HT1080 (cell line): ENCODE measurements at regions not wholly inside any gene's neighbourhood (a gene's known extent, or its start where the extent isn't known, plus 50 kb on each side); places are given as distances from the start of the nearest gene placed in this dataset.

Experiments
- DNase-seq: peaks from one replicate; pipeline ENCODE4 v3.0.0-alpha.2; 2015; ENCODE audit warnings: low read depth

DNA sequence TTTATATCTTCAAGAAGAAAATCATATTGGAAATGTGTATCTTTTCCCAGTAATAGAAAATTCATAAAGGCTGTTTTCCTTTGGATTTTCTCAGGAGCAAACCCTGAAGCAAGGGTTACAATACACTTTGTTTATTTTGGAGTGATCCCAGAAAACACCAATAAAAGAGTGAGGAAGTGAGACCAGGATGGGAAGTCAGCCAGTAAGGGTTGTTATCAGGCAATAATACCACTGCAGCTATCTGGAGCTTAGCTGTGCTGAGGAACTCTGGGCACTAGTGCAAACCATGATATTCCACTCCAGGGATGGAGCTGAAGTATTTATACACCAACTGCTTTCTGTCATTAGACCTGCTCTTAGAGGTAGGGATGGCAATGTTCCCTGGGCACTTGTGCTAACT, 1002.3 kb downstream of the FLRT2 start:
- DNase-seq = peak; percentile 35

DNA sequence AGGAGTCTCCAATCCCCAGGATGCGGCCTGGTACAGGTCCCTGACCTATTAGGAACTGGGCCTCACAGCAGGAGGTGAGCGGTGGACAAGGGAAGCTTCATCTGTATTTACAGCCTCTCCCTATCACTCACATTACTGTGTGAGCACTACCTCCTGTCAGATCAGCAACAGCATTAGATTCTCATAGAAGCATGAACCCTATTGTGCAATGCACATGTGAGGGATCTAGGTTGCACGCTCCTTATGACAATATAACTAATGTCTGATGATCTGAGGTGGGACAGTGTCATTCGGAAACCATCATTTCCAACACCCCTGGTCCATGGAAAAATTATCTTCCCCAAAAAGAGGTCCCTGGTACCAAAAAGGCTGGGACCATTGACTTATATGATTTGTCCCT, 1000.5 kb downstream of the FLRT2 start:
- no peak for DNase-seq

DNA sequence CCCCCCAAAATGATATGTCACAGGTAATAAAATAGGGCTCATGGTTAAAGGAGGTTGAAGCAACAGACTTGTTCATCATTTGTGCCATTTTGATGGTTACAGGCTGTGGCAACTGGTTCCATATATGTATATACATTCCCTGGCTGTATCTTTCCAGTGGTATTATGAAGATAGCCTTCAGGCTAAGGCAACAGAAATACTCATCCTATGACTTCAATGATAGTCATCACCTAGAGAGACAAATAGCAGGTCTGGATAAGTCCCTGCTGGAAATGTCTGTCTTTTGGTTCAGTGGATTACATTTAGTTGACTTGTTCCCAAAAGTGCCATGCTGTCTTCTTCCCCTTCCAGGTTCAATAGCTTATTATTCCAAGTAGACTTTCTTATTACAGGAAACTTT, 997.4 kb downstream of the FLRT2 start:
- no peak for DNase-seq

DNA sequence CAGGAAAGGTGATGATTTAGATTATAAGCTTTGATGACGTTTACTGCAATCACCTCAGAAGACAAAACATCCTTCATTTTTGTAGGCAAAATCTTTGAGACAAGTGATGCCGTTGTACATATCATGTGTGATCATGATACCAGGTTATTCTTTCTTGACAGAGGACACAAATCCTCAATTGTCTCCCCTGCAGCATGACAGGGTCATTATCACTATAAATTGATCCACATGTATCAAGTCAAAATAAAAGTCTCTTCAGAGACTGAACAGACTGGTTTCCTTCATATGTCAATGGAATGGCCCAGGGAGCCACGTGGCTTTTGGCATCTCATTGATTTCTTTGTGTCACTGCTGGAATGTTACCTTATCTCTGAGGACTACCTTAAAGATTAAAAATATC, 995.7 kb downstream of the FLRT2 start:
- DNase-seq = no peak

DNA sequence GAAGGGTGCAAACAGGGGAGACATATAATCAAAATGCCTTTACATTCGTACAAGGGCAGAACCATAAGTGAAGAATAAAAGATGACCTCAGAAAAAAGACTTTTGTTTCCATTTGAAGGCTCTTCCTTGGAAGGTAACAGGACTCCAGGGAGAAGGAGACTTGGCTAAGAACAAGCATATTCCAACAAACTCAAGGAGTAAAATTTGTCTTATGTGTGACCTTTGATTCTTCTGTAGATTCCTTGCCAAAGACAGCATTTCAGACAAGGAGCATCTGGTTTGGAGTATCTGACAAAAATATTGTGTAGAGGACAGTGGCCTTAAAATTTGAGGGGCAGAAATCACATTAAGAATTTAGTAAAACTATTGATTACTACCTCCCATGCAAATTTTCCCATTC, 991.9 kb downstream of the FLRT2 start:
- no peak for DNase-seq

DNA sequence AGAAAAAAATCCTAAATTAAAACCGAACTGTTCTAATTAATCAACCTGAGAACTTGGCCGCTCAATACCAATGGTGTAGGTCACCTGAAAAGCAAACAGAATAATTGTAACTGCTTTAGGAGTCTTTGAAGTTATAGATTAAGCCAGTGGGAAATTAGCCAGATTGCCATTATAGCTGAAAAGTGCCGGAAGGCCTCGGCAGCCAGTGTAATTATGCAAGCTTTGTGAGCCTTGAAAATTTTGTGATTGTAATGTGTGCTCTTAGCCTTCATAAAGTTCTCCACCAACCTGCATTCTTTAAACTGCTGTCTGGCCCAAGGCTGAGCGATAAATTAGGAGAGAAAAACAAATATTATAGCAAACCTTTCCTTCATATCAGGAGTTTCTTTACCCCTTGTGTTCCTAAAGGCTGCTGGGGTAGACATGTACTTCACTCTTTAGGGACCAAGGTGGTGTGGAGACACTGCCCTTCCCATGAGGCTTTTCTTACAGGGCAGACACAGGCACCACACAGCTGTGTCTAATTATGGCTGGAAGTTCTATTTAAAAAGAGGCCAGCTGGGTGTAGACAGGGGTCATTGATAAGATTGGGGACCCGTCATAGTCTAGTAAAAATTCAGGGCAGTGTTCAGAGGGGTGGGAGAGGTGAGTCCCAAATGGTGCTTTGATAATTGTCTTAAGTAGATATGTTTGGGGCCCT, 991.2 kb downstream of the FLRT2 start:
- DNase-seq = no peak

DNA sequence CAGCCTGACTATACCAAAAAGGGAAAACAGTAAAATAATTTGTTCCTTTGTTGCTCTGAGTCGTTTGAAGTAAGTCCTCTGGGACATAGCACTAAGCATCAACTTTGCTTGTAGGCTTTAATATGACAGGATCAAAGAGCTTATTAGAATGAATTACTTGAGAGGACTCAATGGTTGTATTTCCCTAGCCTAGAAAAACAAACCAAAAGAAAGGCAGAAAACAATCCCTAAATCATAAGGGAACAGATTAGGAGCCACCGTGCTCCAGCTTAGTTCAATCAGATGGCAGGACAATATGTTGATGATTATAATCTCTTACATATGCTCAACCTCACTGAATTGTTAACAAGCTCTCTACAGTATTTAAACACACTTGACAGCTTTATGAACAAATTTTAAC, 988.4 kb downstream of the FLRT2 start:
- DNase-seq = no peak

DNA sequence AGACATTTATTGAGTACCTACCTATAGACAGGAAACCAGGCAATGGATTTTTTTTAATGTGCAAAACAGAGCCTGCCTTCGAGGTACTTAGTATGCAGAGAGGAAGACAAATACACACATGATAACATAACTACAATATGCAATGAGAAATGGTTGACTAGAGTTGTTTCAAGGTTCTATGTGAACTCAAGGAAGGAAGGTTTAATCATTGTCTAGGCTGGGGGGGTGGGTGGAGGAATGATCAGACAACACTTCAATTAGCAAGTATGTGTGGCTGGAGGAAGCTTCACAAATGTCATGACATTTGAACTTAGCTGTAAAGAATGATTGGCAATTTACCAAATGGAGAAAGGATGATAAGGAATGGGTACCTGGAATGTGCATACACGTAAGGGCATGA, 985.3 kb downstream of the FLRT2 start:
- no peak for DNase-seq

DNA sequence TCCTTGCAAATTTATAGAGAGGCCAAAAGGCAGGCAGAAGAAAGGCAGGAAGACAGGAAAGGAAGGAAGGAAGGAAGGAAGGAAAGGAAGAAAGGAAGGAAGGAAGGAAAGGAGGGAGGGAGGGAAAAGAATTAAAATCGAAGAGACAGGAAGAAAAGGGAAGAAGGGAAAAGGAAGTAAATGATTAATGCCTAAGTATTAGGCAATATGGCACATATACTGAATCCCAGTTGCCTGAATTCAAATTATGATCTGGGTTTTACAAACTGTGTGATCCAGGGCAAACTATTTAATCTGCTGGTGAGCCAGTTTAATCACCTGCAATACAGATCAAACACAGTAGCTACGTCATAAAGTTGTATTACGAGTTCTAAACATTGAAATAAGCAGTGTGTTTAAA, 983.6 kb downstream of the FLRT2 start:
- DNase-seq = no peak

DNA sequence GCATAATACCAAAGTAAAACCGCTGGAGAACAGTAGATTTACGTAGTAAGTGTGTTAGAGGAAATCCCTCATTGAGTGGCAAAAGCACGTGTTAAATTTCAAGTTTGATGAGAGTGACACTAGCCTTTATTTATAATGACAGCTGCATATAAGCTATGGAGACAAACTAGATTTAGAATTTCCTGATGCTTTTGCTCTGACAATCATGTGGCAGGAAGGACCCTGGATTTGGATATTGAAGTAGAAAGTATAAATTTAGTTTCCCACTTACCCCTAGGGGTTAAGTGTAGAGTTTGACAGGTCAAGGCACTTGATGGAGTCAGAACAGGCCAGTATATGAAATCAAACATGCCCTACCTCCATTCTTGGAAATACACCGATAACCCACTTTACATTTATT, 983.1 kb downstream of the FLRT2 start:
- no peak for DNase-seq

DNA sequence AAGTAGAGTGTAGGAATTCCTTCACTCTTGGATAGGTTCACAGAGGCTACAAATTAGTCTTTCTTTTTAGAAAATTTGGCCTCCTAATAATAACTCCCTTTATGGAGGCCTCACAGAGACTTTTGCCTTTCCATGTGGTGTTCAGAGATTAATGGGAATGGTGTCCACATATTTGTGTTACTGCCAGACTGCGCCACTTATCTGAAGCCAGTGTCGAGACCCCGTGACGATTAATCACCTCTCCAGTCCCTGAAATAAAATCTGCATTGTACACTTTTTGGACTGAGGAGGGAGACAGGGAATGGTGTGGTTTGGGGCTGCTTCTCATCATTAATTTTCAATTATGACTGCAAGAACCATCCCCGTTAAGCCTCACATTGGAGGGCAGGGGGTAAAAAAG, 980.5 kb downstream of the FLRT2 start:
- DNase-seq = no peak

DNA sequence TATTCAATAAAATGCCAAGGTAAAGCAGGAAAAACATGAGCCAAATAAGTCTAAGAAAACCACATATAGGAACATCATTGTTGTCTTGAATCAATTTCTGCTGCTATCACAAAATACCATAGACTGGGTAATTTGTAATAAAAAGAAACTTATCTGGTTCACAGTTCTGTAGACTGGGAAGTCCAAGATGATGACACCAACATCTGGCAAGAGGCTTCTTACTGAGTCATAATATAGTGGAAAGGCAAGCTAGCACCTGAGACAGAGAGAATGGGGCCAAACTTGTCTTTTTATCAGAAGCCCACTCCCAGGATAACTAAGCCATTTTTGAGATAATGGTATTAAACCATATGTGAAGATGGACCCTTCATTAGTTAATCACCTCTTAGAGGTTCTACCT, 975.9 kb downstream of the FLRT2 start:
- DNase-seq = peak; percentile 10

DNA sequence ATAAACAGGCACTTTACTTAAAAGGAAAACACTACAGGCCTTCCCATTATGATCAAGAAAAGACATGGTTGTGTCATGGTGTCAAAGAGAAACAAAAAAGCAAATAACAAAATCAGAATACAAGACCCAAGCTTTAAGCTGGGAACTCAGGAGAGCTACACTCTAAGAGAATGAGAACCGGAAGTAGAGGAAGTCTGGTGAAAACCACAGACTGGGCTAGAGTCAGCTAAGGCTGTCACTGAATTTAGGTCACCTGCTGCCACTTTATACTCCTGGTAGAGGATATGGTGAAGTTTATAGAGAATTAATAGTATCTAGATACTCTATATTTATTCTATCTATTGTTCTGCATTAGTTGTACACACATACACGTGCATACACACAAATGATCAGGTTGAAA, 971.7 kb downstream of the FLRT2 start:
- DNase-seq = peak; percentile 8

DNA sequence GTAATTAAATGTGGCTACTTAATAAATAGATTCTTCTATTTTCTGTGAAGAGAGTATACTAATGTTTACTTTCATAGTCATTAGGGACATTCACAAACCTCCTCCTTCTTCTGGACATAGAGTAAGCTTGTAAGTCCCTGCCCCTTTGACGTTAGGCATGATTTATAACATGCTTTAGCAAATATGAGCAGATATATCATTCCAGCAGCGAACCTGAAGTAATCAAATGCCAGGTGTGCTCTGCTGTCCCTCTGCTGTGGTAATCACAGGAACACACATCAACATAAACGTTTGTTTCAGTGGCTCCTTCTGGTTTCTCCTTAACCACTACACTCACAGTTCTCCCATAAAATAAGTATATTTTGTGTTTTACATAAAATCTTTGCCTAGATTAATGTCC, 961.8 kb downstream of the FLRT2 start:
- DNase-seq = no peak

DNA sequence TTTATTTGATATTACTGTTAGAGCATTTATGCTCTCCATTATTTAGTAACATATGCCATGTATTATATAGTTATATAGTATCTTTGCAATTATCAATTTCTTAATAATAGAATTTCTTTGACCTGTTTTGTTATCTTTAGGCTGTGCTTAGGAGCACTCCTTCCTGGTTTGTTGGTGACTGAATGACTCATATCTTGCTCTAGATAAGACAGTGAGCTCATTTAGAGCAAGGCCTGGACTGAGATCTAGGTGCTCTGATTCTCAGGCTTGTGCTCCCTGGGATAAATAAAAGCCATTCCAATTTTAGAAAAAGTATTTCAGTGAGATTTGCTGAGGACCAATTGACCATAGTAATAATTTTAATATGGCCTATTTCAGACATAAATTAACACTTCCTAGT, 951.2 kb downstream of the FLRT2 start:
- peak; percentile 40 for DNase-seq

DNA sequence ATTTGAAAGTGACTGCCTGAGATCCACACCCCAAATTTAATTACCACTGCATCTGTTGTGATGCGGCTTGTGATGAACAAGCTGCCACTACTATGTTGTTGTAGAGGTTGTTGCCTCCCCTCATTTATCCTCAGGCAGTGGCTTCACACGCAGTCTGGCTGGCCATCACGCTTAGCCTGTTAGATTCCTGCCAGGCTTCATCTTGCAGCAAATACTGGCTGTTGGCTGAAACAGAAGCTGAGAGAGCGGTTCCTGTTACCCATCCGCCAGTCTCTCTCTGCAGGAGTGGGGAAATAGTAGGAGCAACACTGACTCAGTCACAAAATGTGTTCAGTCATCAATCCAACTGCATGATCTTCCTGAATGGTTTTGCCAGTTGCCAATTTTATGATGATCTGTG, 934.4 kb downstream of the FLRT2 start:
- no peak for DNase-seq

DNA sequence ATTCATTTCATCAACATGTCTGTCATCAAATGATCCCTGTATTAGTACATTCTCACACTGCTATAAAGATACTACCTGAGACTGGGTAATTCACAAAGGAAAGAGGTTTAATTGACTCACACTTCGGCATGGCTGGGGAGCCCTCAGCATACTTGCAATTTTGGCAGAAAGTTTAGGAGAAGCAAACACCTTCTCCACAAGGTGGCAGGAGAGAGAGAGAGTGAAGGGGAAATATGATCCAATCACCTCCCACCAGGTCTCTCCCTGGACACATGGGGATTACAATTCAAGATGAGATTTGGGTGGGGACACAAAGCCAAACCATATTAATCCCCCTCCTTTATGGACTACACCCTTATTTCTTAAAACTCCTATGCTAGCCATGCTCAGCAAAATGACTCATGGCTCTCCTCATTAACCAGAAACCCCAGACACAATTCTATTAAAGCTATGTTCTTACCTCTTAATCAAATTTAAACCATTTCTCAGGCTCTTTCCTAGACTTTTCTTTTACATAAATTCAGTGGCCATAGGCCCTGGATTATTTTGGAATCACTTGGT, 932.3 kb downstream of the FLRT2 start:
- DNase-seq = peak; percentile 46

DNA sequence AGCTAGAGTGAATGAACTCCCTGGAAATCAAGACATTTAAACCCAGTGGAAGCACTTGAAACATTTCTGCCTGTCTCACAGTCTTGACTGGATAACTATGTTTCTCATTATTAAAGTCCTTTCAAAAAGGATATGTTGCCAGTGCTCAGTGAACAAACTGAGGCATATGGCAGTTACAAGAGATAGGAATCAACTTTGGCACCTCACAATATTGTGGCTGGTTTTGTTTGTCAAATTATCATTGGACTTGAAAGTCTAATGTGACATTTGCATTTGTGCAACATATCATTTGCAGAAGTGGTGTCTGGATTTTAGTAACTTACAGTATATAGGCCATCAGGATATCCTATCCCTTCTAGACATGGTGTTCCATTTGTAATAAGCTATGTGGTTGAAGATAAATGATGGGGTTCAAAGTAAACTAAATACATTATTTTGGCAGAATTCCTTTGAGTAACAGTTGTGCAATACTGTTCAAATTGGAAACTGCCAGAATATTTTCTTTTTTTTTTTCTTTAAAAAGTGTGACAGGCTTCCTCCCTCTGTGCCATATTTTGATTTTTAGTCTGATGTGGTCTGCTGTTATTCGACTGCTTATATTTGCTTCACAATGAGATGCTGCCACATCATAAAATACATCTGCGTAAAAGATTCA, 927.7 kb downstream of the FLRT2 start:
- DNase-seq = no peak

DNA sequence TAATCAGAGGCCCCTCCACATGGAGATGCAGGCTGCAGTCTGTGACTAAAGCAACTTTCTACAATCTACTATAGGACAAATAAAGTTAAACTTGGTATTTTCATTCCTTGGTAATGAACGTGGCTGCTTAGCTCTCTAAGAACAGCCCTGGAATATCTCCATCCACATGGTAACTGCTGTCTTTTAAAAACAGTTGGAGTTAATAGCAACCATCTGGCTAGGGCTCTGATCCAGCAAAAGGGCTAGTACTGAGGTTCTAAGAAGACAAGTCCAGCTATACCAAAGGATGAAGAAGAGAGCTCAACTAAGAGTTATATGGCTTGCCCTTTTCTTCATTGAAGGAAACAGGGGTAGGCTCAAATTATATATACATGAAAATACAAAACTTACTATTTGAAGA, 920.1 kb downstream of the FLRT2 start:
- no peak for DNase-seq

DNA sequence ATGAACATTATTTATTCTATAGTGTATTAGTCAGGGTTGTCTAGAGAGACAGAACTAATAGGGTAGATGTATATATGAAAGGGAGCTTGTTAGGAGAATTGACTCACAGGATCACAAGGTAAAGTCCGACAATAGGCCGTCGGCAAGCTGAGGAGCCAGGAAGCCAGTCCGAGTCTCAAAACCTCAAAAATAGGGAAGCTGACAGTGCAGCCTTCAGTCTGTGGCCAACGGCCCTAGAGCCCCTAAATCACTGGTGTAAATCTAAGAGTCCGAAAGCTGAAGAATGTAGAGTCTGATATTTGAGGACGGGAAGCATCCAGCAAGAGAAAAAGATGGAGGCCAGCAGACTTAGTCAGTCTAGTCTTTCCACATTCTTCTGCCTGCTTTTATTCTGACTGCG, 912.2 kb downstream of the FLRT2 start:
- DNase-seq = no peak

DNA sequence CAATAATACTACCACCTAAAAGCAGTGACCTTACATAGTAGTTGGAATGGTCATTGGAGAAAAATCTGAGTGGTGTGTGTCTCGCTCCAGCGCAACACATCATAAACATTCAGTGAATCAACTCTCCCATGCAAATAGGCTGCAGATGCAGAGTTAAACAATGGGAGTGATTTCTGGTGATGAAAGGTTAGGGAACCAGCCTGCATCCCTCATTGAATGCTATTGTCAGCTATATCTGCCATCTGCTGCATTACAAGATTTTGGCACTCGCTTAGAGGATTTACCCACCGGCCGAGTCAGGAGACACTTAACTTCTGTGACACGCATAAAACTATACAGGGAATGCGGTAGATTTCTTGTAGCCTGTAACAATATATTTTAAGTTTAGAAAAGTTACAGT, 900.9 kb downstream of the FLRT2 start:
- DNase-seq = no peak

DNA sequence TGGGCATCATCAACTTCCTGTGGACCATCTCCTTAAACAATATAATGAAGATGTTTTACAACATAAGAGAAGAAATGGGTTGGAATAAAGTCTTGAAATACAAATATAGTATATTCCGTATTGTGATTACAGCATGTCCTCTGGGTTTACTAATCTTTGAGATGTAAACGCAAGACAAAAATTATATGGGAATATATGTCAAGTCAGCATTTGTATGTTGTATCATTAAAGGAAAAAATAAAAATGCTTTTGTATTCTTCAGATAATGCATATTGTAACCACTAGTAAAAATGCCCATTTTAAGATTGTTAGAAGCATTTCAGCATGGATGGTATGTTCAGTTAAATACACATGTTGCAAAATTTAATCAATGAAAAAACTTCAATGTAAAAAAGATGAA, 893.3 kb downstream of the FLRT2 start:
- DNase-seq = no peak

DNA sequence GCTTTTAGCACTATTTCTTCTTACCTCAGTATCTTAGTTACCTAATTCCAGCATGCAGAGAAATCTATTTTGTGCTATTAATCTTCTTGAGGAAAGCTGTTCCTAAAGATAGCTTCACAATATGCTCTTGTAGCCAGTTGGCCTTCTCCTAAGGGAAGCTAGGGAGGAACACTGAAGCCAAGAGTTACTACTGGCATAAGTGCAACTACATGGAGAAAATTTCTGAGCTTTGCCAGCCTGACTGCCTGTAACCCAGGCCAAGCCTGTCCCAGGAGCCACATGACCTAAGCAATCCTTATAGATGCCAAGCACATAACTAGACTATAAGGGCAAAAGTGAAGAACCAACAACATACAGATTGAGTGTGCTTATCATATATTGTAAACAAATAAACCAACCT, 890.2 kb downstream of the FLRT2 start:
- DNase-seq = no peak
